Tibial nerve (tissue), 4 donors: ENCODE measurements at regions not wholly inside any gene's neighbourhood (a gene's known extent, or its start where the extent isn't known, plus 50 kb on each side); places are given as distances from the start of the nearest gene placed in this dataset.

Source experiments
- DNase-seq, 2 donors: peaks; one replicate each; pipeline ENCODE4 v3.0.0-alpha.2; 2019; ENCODE audit warnings: low spot score in 2 of 2
- H3K27ac ChIP-seq, 4 donors: fragments of 200-600 bp; sonication (generic) in 3 of 4; one replicate each; pipeline ENCODE4 v1.5.1; 2017 to 2019; ENCODE audit warnings: mild to moderate bottlenecking in 1 of 4
- H3K27me3 ChIP-seq, 2 donors: fragments of 200-600 bp; sonication (generic) in 1 of 2; one replicate each; pipeline versions ENCODE4 v1.5.1 to v1.6.0; 2017 to 2019
- H3K36me3 ChIP-seq, 3 donors: fragments of 200-600 bp; sonication (generic); one replicate each; pipeline ENCODE4 v1.5.1; 2018 to 2019
- H3K4me1 ChIP-seq, 4 donors: fragments of 200-600 bp; sonication (generic) in 3 of 4; one replicate each; pipeline ENCODE4 v1.5.1; 2017 to 2019
- H3K4me3 ChIP-seq, 4 donors: fragments of 200-600 bp; sonication (generic) in 3 of 4; one replicate each; pipeline ENCODE4 v1.5.1; 2017 to 2019; ENCODE audit warnings: mild to moderate bottlenecking in 1 of 4, moderate library complexity in 1 of 4
- H3K9me3 ChIP-seq, 4 donors: fragments of 200-600 bp; sonication (generic) in 3 of 4; one replicate each; pipeline ENCODE4 v1.5.1; 2017 to 2019
- EP300 ChIP-seq, 2 donors: sonication (generic); formaldehyde crosslinking; IDR thresholded peaks; one replicate each; pipeline ENCODE4 v1.6.1; 2017; ENCODE audit warnings: antibody characterized with exemption in 2 of 2, mild to moderate bottlenecking in 1 of 2
- POLR2A ChIP-seq, 2 donors: fragments of 450-650 bp; IDR thresholded peaks; one replicate each; pipeline ENCODE4 v1.6.1; 2017; ENCODE audit warnings: antibody characterized with exemption in 2 of 2, mild to moderate bottlenecking in 2 of 2, moderate library complexity in 2 of 2
- WGBS, 2 donors: methylation state at CpG; one replicate each; pipeline ENCODE4 v1.1.5; 2018; 5-methylcytosine and 5-hydroxymethylcytosine counted together
- TF ChIP-seq, protein P1 (sequence below), 5 experiments: fragments of 200-600 bp in 3 of 5; fragments of 450-650 bp in 2 of 5; sonication (generic) in 3 of 5; IDR thresholded peaks; one replicate each; pipeline ENCODE4 v1.5.1; 2016 to 2019; ENCODE audit warnings: antibody characterized with exemption in 5 of 5, mild to moderate bottlenecking in 3 of 5, moderate library complexity in 2 of 5

DNA sequence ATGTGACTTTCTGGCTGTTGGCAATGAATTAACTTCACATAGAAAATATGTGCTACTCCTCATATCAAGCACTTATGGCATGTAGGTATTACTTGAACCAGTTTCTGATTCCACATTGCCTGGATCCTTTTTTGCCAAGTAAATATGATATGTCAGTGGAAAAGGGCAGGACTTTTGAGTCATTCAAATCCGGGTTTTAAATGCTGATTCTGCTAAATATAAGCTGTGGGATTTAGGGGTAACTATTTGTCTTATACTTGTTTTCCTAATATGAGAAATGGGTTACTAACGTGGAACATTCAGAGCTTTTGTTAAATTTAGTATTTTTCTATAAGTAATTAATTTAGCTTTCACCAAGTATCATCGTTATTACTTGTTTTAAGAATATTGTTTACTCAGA, 108.0 kb upstream of the HGF start:
- no peak for DNase-seq
- Histone ChIP-seq H3K9me3 (no peaks in the 10 kb centered on the region), H3K36me3 (no peaks in the 10 kb centered on the region), H3K4me1 (peaks cover 0 to 8% (median 0%) of the 10 kb centered on the region in 4 donors), H3K27ac (no peak overlapping the region), H3K27me3 (no peaks in the 10 kb centered on the region), H3K4me3 (no peak overlapping the region)
- TF ChIP-seq EP300 (IDR thresholded peaks at IDR 0.05) (no peak), POLR2A (IDR thresholded peaks at IDR 0.05) (no peak)
- TF ChIP-seq, protein P1, sequence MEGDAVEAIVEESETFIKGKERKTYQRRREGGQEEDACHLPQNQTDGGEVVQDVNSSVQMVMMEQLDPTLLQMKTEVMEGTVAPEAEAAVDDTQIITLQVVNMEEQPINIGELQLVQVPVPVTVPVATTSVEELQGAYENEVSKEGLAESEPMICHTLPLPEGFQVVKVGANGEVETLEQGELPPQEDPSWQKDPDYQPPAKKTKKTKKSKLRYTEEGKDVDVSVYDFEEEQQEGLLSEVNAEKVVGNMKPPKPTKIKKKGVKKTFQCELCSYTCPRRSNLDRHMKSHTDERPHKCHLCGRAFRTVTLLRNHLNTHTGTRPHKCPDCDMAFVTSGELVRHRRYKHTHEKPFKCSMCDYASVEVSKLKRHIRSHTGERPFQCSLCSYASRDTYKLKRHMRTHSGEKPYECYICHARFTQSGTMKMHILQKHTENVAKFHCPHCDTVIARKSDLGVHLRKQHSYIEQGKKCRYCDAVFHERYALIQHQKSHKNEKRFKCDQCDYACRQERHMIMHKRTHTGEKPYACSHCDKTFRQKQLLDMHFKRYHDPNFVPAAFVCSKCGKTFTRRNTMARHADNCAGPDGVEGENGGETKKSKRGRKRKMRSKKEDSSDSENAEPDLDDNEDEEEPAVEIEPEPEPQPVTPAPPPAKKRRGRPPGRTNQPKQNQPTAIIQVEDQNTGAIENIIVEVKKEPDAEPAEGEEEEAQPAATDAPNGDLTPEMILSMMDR (IDR thresholded peaks at IDR 0.05), result no peak
- WGBS, 2 donors, result 90 to 91% methylated on average over 3 of the region's 3 CpGs

DNA sequence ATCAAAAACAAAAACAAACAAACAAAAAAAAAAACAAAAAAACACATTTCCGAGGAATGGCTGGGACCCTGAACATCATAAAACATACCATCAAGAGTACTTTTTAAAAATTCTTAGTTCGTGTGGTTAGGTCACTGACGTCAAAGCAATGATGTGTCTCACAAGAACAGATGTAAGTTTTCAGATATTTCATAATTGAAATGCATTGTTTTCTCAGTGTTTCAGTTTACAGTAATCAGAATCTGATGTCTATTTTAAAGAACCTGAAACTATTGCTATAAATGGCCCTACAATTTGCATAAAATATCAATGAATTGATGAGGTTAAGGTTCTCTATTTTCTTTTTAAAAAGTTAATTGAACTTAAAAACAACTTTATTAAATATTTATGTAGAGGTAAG, 103.7 kb upstream of the HGF start:
- H3K4me3 ChIP-seq, result no peak overlapping the region
- TF ChIP-seq POLR2A (IDR thresholded peaks at IDR 0.05) (no peak), EP300 (IDR thresholded peaks at IDR 0.05) (no peak)
- TF ChIP-seq, protein P1 (IDR thresholded peaks at IDR 0.05), result no peak
- no peaks in the 10 kb centered on the region for H3K36me3 ChIP-seq
- WGBS, 2 donors, result 60 to 74% methylated on average over 3 of the region's 3 CpGs
- no peaks in the 10 kb centered on the region for H3K27me3 ChIP-seq
- no peaks in the 10 kb centered on the region for H3K4me1 ChIP-seq
- no peak overlapping the region for H3K27ac ChIP-seq
- no peak for DNase-seq
- no peaks in the 10 kb centered on the region for H3K9me3 ChIP-seq

DNA sequence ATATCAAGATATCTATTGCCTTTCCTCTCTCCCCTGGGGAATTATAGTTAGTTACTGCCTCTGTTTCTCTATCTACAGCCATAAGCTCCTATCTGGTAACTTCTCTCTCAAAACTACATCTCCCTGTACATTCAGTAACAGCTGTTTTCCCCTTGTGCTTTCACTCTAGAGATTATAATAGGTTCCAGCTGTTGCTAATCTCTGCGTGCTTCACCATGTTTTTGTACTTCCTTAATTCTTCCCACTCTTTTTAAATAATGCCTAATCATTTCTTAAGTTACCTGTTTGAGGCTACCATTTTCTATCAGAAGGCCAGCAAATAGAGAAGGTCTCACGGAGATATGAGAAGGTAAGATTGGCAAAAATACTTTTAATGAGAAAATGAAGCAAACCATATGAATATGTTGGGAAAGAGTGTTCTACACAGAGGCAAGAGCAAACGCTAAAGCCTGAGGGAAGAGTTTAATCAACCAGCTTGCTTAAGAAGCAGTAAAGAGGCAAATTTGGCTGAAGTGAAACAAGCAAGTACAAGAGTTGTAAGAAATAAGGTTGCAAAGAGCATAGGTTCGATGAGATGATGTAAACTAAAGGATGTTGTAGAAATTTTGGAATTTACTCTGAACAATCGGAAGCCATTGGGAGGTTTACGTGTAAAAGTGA, 101.9 kb upstream of the HGF start:
- TF ChIP-seq, protein P1 (IDR thresholded peaks at IDR 0.05), result no peak
- TF ChIP-seq POLR2A (IDR thresholded peaks at IDR 0.05) (no peak), EP300 (IDR thresholded peaks at IDR 0.05) (no peak)
- 70 to 75% methylated on average over 6 of the region's 6 CpGs for WGBS, 2 donors
- no peak for DNase-seq
- H3K27ac ChIP-seq, result no peak overlapping the region
- H3K9me3 ChIP-seq, result no peaks in the 10 kb centered on the region
- H3K27me3 ChIP-seq, result no peaks in the 10 kb centered on the region
- H3K4me3 ChIP-seq, result no peak overlapping the region
- no peaks in the 10 kb centered on the region for H3K4me1 ChIP-seq
- no peaks in the 10 kb centered on the region for H3K36me3 ChIP-seq

DNA sequence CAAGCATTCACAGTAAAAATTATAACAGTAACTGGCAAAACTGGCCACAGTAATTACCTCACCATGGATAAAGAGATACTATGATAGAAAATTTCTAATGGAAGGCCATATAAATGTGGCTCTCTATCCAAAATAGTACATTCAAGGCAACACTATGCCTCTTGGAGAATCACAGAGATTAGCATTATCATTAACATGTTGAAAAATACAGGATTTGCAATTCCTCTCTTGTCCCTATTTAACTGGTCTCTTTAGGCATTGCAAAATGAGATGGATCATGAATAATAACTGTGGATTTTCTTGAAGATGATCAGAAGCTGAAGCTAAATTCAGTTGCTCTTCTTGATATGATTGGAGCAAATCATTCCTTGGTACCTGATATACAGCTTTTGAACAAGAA, 100.8 kb upstream of the HGF start:
- TF ChIP-seq, protein P1 (IDR thresholded peaks at IDR 0.05), result no peak
- TF ChIP-seq POLR2A (IDR thresholded peaks at IDR 0.05), result no peak
- TF ChIP-seq EP300 (IDR thresholded peaks at IDR 0.05), result no peak
- H3K9me3 ChIP-seq, result no peaks in the 10 kb centered on the region
- no peaks in the 10 kb centered on the region for H3K4me1 ChIP-seq
- no peak overlapping the region for H3K4me3 ChIP-seq
- no peaks in the 10 kb centered on the region for H3K36me3 ChIP-seq
- DNase-seq, result no peak
- no peaks in the 10 kb centered on the region for H3K27me3 ChIP-seq
- no peak overlapping the region for H3K27ac ChIP-seq

DNA sequence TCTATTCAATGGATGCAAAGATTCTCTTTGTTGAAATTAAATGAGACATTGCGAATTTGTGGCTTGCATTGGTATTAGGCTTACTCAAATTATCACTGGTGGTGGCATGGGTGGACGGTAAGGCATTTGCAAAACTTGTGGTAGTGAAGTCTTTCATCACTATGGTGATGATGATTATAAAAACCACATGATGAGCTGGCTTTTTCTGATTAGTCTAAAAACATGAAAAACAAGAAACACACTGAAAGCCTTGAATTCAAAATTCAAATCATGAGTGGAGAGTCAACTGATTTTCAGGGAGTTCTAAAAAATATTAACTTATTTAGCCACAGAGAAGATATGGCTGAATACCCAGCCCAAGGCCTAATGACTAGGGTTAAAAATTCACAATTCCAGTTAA, 99.8 kb upstream of the HGF start:
- H3K4me3 ChIP-seq, result no peak overlapping the region
- no peaks in the 10 kb centered on the region for H3K4me1 ChIP-seq
- WGBS, 2 donors, result 82 to 87% methylated on average over 2 of the region's 2 CpGs
- no peaks in the 10 kb centered on the region for H3K27me3 ChIP-seq
- no peaks in the 10 kb centered on the region for H3K9me3 ChIP-seq
- TF ChIP-seq POLR2A (IDR thresholded peaks at IDR 0.05) (no peak), EP300 (IDR thresholded peaks at IDR 0.05) (no peak)
- H3K36me3 ChIP-seq, result no peaks in the 10 kb centered on the region
- no peak for DNase-seq
- H3K27ac ChIP-seq, result no peak overlapping the region

DNA sequence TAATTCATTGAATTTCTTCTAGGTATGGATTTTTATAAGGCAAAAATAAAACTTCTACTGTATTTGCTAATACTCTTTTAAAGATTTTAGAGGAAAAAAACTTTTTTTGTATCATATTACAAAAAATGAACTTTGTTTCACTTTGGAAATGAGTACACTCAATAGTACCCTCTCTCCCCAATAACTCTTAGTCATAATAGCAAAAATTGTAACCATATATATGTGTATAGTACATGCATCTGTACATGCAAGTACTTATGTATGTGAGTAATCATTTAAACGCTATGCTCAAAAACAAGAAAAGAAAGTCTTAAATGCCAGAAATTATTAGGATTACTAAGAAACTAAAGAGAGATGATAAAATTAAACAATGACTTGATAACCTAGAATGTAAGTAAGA, 95.9 kb upstream of the HGF start:
- no peak overlapping the region for H3K27ac ChIP-seq
- 94 to 95% methylated on average over 1 of the region's 1 CpG for WGBS, 2 donors
- TF ChIP-seq EP300 (IDR thresholded peaks at IDR 0.05) (no peak), POLR2A (IDR thresholded peaks at IDR 0.05) (no peak)
- TF ChIP-seq, protein P1 (IDR thresholded peaks at IDR 0.05), result no peak

More for the DNA sequence above, 95.9 kb upstream of the HGF start:
- Histone ChIP-seq H3K27me3 (no peaks in the 10 kb centered on the region), H3K4me3 (no peak overlapping the region), H3K4me1 (no peaks in the 10 kb centered on the region), H3K36me3 (no peaks in the 10 kb centered on the region), H3K9me3 (no peaks in the 10 kb centered on the region)
- no peak for DNase-seq
